ENCODE measurements at regions not wholly inside any gene's neighbourhood (a gene's known extent, or its start where the extent isn't known, plus 50 kb on each side); places are given as distances from the start of the nearest gene placed in this dataset.
"Not testable (repeated sequence)": the region's sequence is repeated elsewhere in the genome, so short reads cannot be mapped to it uniquely, and the experiment has no call there.

DNA sequence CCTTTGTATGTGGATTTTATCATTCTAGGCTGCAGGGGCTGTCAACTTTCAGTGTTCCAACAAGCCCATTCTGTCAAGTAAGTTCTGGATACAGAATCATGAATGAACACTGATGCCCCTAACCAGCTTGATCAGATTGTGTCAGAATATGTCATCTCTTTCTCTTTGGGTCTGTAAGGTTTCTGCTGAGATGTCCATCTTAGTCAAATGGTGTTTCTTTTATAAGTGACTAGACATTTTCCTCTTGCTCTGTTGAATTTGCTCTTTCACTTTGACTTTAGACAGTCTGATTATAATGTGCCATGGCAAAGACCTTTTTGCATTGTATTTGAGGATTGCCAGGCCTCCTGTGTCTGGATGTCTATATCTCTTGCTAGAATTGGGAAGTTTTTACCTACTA lies 660.9 kb upstream of the CBLB start:
- TF ChIP-seq, protein P1, sequence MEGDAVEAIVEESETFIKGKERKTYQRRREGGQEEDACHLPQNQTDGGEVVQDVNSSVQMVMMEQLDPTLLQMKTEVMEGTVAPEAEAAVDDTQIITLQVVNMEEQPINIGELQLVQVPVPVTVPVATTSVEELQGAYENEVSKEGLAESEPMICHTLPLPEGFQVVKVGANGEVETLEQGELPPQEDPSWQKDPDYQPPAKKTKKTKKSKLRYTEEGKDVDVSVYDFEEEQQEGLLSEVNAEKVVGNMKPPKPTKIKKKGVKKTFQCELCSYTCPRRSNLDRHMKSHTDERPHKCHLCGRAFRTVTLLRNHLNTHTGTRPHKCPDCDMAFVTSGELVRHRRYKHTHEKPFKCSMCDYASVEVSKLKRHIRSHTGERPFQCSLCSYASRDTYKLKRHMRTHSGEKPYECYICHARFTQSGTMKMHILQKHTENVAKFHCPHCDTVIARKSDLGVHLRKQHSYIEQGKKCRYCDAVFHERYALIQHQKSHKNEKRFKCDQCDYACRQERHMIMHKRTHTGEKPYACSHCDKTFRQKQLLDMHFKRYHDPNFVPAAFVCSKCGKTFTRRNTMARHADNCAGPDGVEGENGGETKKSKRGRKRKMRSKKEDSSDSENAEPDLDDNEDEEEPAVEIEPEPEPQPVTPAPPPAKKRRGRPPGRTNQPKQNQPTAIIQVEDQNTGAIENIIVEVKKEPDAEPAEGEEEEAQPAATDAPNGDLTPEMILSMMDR (IDR thresholded peaks at IDR 0.05): no peak
- intact Hi-C loops (cut with DNase I): no loop called here

DNA sequence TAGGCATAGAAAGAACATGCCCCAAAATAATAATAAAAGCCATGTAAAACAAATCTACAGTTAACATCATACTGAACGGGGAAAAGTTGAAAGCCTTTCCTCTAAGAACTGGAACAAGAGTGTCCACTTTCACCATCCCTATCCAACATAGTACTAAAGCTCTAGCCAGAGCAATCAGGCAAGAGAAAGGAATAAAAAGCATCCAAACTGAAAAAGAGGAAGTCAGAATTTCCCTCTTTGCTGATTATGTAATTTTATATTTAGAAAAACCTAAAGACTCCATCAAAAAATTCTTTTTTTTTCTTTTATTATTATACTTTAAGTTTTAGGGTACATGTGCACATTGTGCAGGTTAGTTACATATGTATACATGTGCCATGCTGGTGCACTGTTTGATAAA lies 661.6 kb upstream of the CBLB start:
- H3K27me3 ChIP-seq: no peaks in the 10 kb centered on the region
- no peak overlapping the region for H3K9ac ChIP-seq (ENCODE audit: low read depth in 2 of 2, low read length in 2 of 2)
- no peak overlapping the region for H3K27ac ChIP-seq
- intact Hi-C loops (cut with DNase I): no loop called here
- no peaks in the 10 kb centered on the region for H3K4me1 ChIP-seq
- DNase-seq: no peak
- no peaks in the 10 kb centered on the region for H3K36me3 ChIP-seq
- H3K9me3 ChIP-seq: no peaks in the 10 kb centered on the region
- TF ChIP-seq, protein P1 (IDR thresholded peaks at IDR 0.05): no peak
- no peak overlapping the region for H3K4me3 ChIP-seq

More for the DNA sequence above, 660.9 kb upstream of the CBLB start:
- no peaks in the 10 kb centered on the region for H3K9me3 ChIP-seq
- H3K36me3 ChIP-seq: no peaks in the 10 kb centered on the region
- H3K27ac ChIP-seq: no peak overlapping the region
- H3K9ac ChIP-seq (ENCODE audit: low read depth in 2 of 2, low read length in 2 of 2): no peak overlapping the region
- DNase-seq: no peak
- no peaks in the 10 kb centered on the region for H3K4me1 ChIP-seq
- no peak overlapping the region for H3K4me3 ChIP-seq
- no peaks in the 10 kb centered on the region for H3K27me3 ChIP-seq

DNA sequence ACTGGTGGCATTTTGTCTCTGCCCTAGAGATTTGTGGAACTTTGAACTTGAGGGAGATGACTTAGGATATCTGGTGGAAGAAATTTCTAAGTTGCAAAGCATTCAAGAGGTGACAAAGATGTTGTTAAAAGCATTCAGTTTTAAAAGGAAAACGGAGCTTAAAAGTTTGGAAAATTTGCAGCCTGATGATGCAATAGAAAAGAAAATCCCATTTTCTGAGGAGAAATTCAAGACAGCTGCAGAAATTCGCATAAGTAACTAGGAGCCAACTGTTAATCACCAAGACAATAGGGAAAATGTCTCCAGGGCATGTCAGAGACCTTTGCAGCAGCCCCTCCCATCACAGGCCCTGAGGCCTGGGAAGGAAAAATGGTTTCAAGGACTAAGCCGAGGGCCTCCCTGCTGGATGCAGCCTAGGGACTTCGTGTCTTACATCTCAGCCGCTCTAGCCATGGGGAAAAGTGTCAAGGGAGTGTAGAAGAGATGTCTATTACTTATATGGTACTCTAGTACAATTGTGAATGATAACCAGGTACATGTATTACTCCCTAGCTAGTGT lies 663.0 kb upstream of the CBLB start:
- H3K36me3 ChIP-seq; H3K9me3 ChIP-seq; intact Hi-C loops (cut with DNase I); H3K9ac ChIP-seq (ENCODE audit: low read depth in 2 of 2, low read length in 2 of 2); H3K4me3 ChIP-seq; DNase-seq; H3K27ac ChIP-seq; H3K4me1 ChIP-seq; H3K27me3 ChIP-seq: not testable (repeated sequence)

DNA sequence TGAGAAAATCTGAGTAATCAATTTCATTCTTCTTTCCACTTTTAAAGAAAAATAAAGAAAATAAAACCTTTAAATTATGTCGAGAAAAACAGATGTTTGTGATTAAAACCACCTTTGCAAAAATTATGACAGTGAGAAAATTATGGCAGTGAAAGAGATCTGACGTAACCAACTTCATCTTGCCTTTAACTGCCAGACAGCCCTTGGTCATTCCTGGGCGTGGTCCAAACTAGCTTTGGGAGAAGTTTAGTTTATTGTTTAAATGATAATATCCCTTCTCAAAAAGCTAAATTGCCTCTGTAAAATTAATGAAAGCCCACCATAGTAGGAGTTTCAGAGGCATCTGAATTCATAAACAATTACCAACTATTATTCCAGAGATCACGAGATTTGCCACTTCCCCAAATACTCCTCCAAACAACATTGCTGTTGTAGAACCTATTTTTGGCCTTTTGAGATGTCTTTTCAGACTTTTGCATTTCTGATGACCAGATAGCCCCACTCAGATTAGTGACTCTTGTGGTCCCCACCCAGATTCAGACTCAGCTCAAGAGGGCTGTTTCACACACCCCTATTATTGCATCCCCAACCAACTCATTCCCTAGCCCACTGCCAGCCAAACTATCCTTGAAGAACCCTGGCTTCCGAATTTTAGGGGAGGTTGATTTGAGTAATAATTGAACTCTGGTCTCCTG lies 664.4 kb upstream of the CBLB start:
- Histone ChIP-seq H3K9me3 (no peaks in the 10 kb centered on the region), H3K27me3 (no peaks in the 10 kb centered on the region), H3K4me1 (no peaks in the 10 kb centered on the region), H3K9ac (ENCODE audit: low read depth in 2 of 2, low read length in 2 of 2) (no peak overlapping the region), H3K4me3 (no peak overlapping the region), H3K36me3 (no peaks in the 10 kb centered on the region), H3K27ac (no peak overlapping the region)
- TF ChIP-seq, protein P1 (IDR thresholded peaks at IDR 0.05): no peak
- intact Hi-C loops (cut with DNase I): no loop called here
- no peak for DNase-seq

DNA sequence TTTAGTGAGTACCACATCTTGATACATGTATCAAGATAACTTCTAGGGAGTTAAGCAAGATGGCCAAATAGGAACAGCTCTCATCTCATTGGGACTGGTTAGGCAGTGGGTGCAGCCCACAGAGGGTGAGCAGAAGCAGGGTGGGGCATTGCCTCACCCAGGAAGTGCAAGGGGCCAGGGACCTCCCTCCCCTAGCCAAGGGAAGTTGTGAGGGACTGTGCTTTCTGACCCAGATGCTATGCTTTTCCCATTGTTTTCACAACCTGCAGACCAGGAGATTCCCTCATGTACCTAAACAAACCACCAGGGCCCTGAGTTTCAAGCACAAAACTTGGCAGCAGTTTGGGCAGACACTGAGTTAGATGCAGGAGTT lies 665.0 kb upstream of the CBLB start:
- Histone ChIP-seq H3K9me3 (no peaks in the 10 kb centered on the region), H3K4me1 (no peaks in the 10 kb centered on the region), H3K27me3 (no peaks in the 10 kb centered on the region), H3K36me3 (no peaks in the 10 kb centered on the region), H3K4me3 (no peak overlapping the region), H3K9ac (ENCODE audit: low read depth in 2 of 2, low read length in 2 of 2) (no peak overlapping the region), H3K27ac (no peak overlapping the region)
- intact Hi-C loops (cut with DNase I): no loop called here
- DNase-seq: no peak
- TF ChIP-seq, protein P1 (IDR thresholded peaks at IDR 0.05): no peak

DNA sequence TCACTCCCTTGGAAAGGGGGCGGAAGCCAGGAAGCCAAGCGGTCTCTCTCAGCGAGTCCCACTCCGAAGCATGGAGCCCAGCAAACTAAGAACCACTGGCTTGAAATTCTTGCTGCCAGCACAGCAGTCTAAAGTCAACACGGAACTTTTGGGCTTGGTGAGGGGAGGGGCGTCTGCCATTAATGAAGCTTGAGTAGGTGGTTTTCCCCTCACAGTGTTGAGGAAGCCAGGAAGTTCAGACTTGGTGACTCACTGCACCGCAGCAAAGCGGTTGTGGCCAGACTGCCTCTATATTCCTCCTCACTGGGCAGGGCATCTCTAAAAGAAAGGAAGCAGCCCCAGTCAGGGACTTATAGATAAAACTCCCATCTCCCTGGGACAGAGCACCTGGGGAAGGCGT lies 665.4 kb upstream of the CBLB start:
- H3K27ac ChIP-seq: no peak overlapping the region
- H3K9ac ChIP-seq (ENCODE audit: low read depth in 2 of 2, low read length in 2 of 2): no peak overlapping the region
- no peaks in the 10 kb centered on the region for H3K9me3 ChIP-seq
- H3K4me1 ChIP-seq: no peaks in the 10 kb centered on the region
- H3K4me3 ChIP-seq: no peak overlapping the region
- H3K27me3 ChIP-seq: no peaks in the 10 kb centered on the region
- no peaks in the 10 kb centered on the region for H3K36me3 ChIP-seq
- DNase-seq: no peak
- TF ChIP-seq, protein P1 (IDR thresholded peaks at IDR 0.05): no peak
- intact Hi-C loops (cut with DNase I): no loop called here

Measured in colonic mucosa (tissue), 4 donors.